ENCODE measurements at regions not wholly inside any gene's neighbourhood (a gene's known extent, or its start where the extent isn't known, plus 50 kb on each side); places are given as distances from the start of the nearest gene placed in this dataset.

GRCh38 chr4:175871774-175872405, 59.8 kb upstream of the GPM6A start:
- DNase-seq, result no peak

- DNase-seq, result no peak
Measured at GRCh38 chr4:175873707-175874106, 61.6 kb upstream of the GPM6A start.

DNA sequence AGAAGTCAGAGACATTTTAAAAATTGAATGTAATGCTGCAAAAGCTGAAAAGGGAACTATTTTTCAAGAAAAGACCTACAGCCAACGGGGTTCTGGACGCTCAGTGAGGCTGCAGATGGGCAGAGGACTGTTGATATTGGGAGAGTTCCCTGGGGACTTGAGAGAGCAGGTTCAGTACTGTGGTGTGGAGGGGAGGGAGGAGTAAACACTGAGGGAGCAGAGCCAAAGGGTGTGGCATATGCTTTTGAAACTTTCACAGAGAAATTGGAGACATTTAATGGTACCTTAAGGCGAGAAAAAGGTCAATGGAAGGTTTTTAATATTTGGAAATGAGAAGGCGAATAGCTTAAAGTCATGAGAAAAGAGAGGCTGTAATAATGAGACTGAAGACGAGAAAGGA, 62.2 kb upstream of the GPM6A start:
- no peak for DNase-seq

GRCh38 chr4:175875993-175876771, 64.1 kb upstream of the GPM6A start:
- DNase-seq, result no peak

GRCh38 chr4:175882891-175883290, 70.8 kb upstream of the GPM6A start:
- no peak for DNase-seq

- DNase-seq, result no peak
Measured at GRCh38 chr4:175884048-175884447, 72.0 kb upstream of the GPM6A start.

DNA sequence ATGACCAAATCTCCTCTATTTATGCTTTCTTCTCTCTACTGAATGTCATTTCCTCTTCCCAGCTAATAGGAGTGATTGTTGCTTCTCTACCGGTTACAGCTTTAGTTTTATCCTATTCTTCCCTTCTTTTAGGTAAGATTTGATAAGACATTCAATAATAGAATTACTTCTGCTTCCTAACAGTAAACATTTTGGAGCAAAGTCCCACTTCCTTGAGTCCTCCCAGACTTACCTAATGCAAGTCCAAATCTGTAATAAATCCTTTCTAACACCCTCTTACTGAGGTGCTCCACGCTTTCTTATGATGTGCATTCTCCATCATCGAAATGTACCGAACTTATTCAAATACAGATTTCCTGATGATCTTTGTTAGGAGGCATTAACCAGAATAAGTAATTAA, 79.2 kb upstream of the GPM6A start:
- no peak for DNase-seq

GRCh38 chr4:175891851-175892250, 79.8 kb upstream of the GPM6A start:
- peak; percentile 0 for DNase-seq

GRCh38 chr4:175905925-175906324, 93.9 kb upstream of the GPM6A start:
- no peak for DNase-seq

DNA sequence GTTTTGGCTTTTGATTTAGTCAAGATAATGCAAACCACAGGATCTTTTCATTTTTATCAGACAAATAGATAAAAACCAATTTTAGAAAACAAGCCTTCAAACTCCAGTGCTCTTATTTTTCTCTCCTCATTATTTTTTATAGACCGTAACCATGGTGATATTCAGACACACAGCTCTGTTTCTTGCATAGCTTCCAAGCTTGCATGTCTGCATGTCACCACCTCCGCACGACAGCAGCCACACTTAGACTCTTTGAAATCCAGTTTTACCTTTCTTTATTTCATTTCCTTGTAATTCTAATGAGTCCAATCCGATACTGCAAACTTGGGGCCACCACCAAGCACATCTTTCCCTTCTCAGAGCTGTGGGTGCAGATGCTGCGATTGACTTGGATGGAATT, 94.3 kb upstream of the GPM6A start:
- no peak for DNase-seq

GRCh38 chr4:175910700-175911099, 98.6 kb upstream of the GPM6A start:
- DNase-seq, result no peak

DNA sequence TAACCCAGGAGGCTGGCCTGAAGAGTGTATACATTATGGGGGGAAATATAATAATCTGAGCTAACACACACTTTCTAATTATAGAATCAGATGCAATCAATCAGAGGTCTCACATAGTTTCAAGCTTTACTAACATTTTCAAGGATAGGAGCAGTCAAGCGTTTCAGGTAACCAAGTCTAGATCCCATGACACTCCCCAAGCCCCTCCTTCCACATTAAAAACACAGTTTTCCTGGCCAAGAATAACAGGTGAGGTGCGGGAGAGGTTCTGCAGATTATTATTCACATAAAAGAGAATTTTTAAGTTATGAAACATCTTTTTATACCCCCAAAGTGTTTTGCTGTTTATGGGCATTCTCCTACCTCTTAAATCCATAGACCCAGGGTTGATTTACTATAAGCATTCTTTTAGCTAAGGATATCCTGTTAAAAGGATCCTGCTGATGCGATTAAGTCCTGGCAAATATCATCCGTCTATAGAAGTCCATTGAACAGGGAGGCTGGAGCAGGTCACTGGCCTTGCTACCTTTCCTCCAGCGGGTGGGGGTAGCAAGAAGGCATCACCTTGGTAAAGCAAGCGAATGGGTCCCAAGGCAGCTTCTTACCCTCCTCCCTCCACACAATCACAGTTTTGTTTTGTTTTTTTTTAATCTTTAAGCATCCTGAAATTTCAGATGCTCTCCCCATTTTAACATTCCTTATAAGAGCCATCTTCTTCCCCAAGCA, 104.7 kb upstream of the GPM6A start:
- DNase-seq, result no peak

GRCh38 chr4:175927121-175927520, 115.1 kb upstream of the GPM6A start:
- DNase-seq, result no peak

DNA sequence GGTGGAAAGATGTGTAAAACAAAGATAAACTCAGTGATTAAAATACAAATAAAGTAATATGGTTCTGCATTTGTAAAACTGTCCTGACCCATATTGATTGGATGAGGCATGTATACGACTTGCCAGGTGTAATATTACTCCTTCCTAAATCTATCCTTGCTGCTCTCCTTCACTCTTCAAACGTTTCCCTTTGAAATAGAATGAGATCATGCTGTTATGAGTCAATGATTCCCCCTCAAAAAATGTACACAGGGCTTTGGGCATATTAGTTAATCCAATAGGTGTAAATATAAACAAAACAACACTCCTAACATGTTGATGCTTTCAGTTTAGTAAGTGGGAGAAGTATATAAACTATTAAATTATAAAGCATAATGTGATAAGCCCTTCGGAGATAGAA, 117.4 kb upstream of the GPM6A start:
- DNase-seq, result no peak

- no peak for DNase-seq
Measured at GRCh38 chr4:175929932-175930331, 117.9 kb upstream of the GPM6A start.

DNA sequence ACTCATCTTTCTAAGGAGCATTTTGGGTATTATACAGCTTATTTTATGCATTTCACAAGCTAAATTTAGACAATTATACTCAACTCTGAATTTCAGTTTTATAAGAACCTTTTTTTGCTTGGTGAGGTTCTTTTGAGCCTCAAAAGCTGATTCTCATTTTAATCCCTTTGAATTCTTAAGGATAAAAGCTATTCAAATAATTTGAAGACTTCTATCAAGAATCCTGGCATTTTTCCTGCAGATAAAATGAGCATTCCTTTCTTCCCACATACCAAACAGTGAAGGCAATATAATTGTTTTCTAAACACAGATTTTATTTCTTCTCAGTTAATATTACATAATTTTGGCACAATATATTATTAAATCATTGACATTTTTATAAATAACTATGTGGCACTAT, 118.4 kb upstream of the GPM6A start:
- no peak for DNase-seq

GRCh38 chr4:175932116-175932515, 120.1 kb upstream of the GPM6A start:
- no peak for DNase-seq

DNA sequence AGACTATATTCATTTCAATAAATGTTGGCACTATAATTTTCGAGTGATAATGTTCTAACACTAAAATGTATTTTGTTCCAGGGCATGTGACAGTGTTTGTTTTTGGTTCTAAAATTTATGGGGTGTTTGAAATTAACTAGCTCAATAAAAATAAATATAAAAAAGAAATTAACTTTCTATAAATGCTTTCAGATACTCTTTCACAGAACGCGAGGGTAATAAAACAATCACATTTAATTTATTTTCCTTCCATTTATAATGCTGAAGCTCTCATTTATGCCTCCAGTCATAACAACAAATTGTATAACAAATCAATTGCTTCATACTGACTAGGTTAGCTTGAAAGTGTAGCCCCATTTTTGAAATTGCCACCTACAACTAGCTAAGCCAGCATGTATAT, 122.4 kb upstream of the GPM6A start:
- no peak for DNase-seq

DNA sequence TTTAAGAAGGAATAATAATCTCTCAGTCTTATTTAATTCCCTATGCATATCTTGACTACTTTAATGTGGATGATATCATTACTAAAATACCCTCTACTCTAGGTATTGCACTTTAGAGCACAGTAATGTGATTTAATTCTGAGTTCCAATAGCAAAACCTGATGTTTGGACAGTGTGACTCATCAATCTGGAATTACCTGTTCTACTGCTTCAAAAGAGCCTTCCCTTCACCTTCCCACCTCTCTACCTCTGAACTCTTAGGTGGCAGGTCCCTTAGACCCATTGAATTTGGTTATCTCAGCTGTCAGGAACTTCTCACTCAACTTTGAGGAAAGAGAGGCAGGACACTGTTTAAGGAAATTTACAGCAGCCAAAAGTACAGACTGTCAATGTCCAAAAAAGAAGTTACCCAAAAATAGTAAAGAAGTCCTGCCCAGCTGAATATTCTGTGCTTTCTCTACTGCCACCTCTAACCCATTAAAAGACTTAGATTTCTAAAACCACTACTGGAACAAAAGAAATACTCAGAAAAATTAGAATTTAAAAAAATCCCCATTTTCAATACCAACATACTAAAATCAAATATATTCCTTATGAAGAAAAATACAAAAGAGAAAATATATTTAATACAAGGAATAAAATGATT, 123.1 kb upstream of the GPM6A start:
- no peak for DNase-seq

DNA sequence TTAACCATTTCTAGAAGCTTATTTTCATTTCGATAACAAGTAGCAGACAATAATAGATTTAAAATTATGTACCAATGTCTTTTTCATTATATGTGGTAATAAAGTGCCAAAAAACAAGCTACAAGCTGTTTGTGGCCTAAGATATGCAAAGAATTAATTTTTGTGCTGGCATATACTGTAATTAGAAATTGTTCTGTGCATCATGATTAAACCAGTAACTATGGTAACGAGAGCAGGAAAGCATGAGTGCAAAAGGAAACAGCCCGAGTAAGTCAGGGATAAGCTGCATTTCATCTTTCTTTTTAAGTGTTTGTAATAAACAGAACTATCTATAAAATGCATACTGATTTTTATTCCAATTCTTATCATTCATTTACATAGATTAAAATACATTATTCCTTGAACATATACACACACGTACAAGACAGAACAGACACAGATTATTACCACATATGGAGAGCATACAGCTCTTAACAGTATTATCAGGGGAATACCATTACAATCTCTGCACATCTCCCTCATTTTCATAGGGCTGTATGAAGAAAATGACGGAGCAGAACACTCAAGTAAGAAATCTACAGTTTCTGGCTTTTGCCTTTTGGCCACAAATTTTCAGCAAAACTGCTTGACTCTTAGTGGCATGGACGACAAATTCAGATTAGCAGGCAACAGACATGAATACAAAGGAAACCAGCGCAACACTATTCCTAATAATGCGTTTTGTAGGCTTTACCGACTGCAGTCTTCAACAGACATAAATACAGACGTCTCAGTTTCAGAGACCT, 121.3 kb upstream of the WDR17 start:
- DNase-seq, result no peak

DNA sequence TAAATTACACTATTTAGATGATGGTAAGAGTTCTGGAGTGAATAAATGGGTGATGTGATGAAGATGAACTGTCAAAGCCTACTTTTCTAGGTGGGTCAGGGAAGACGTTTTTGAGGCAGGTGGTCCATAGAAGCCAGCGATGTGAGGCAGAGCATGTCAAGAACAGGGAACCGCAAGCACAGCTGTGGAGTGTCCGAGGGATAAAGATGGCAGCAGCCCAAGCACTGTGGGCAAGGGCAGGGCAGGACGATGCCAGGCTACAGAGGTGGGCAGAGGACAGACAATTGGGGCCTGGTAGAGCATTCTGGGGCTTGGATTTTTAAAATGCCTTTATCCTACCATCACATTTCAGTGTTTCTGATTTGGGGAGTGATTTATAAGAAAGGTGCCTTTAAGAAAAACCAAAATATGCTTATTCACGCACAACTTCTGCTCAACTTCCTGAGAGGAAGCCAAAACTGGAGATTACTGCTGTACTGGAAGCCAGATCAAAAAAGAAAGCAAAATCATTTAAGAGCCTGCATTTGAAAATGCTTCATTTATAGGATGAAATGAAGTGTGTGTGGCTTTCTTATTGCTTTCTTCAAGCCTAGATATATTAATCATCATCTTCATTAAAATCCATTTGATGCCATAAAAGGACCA, 119.0 kb upstream of the WDR17 start:
- no peak for DNase-seq

DNA sequence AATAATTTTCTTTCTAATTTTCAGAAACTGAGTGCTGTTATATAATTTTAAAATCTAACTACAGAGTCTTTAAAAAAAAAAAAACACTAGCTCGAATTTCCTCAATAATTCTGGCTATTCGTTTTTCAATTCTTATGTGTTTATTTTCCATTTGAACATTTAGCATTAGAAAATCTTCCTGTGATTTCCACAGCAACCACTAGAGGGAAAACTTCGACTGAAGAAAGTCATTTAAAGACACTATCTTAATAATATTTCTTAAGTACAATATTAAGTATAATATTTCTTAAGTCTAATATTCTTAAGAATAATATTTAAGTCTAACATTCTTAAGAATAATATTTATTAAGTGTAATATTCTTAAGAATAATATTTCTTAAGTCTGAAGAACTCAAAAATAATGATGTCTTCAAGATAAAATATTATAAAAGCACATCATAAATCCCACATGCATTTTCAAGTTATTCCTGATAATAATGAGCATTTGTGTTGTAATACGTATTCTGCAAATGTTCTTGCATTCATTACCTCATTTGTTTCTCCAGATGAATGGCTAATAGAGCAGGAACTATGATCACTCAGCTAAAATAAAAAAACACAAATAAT, 118.4 kb upstream of the WDR17 start:
- peak; percentile 5 for DNase-seq
